ENCODE measurements at regions not wholly inside any gene's neighbourhood (a gene's known extent, or its start where the extent isn't known, plus 50 kb on each side); places are given as distances from the start of the nearest gene placed in this dataset.

DNA sequence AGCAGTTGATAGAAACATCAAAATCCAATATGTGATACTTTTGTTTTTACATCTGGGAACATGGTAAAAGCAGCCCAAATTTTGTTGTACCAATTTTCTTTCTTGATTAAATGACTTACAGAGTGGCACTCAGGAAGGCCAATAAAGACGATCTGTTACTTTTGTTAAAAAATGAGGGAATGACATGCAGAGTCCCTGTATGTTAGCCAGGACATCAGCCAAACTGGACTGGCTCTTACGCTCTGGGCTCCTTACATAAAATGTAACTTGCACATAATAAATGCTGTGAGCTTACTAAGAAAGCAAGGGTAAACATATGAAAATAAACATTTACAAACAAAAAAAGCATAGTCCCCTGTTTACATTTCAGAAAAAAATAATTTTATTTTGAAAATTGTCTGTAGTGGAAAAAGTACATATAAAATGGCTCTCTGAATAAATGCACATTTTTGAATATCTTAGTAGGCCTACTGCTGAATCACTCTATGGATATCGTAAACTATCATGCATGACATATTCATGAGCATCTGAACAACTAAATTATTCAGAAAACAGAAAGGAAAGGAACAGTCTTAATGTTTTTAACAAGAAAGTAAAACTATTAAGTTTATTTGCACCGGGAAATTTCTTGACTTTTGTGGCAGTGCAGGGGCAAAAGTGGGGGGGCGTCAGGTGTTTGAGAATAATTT is 534.5 kb downstream of the KCTD12 start:
- H3K36me3 ChIP-seq, result no peaks in the 10 kb centered on the region
- H3K27me3 ChIP-seq, result no peaks in the 10 kb centered on the region
- no peak for DNase-seq
- H3K9me3 ChIP-seq, result no peaks in the 10 kb centered on the region
- no peak overlapping the region for H3K4me3 ChIP-seq (ENCODE audit: low read depth, low read length)
- TF ChIP-seq CTCF (IDR thresholded peaks at IDR 0.05; ENCODE audit: low read depth, low read length), result no peak
- no peaks in the 10 kb centered on the region for H3K4me1 ChIP-seq

- no peaks in the 10 kb centered on the region for H3K36me3 ChIP-seq
- no peaks in the 10 kb centered on the region for H3K27me3 ChIP-seq
- no peak overlapping the region for H3K4me3 ChIP-seq (ENCODE audit: low read depth, low read length)
- no peak for DNase-seq
- TF ChIP-seq CTCF (IDR thresholded peaks at IDR 0.05; ENCODE audit: low read depth, low read length), result no peak
- no peaks in the 10 kb centered on the region for H3K9me3 ChIP-seq
- no peaks in the 10 kb centered on the region for H3K4me1 ChIP-seq
These were observed 535.8 kb downstream of the KCTD12 start for GRCh38 chr13:76350399-76350798.

DNA sequence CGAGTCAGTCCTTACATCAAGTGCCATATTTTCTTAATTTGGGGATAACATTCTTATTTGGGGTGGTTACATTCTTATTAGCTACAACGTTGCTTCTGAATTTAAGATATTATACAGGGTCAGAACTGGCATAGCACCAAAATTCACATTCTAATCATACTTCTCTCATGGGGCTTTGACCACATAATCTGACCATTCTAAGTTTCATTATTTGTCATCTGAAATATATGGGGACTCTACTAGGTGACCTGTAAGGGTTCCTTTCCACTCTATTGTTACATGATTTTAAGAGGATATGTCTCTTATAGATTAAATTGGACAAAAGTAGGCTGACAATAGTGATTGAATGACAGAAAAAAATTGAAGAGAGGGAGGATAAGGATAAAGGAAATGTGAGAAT is 536.5 kb downstream of the KCTD12 start:
- Histone ChIP-seq H3K4me1 (no peaks in the 10 kb centered on the region), H3K36me3 (no peaks in the 10 kb centered on the region), H3K9me3 (no peaks in the 10 kb centered on the region), H3K27me3 (no peaks in the 10 kb centered on the region), H3K4me3 (ENCODE audit: low read depth, low read length) (no peak overlapping the region)
- no peak for TF ChIP-seq CTCF (IDR thresholded peaks at IDR 0.05; ENCODE audit: low read depth, low read length)
- no peak for DNase-seq

GRCh38 chr13:76339649-76340048 is 546.6 kb downstream of the KCTD12 start:
- no peaks in the 10 kb centered on the region for H3K4me1 ChIP-seq
- no peak overlapping the region for H3K4me3 ChIP-seq (ENCODE audit: low read depth, low read length)
- H3K36me3 ChIP-seq, result no peaks in the 10 kb centered on the region
- DNase-seq, result no peak
- H3K27me3 ChIP-seq, result no peaks in the 10 kb centered on the region
- no peak for TF ChIP-seq CTCF (IDR thresholded peaks at IDR 0.05; ENCODE audit: low read depth, low read length)
- no peaks in the 10 kb centered on the region for H3K9me3 ChIP-seq

- DNase-seq, result no peak
- Histone ChIP-seq H3K9me3 (no peaks in the 10 kb centered on the region), H3K4me3 (ENCODE audit: low read depth, low read length) (no peak overlapping the region), H3K27me3 (no peaks in the 10 kb centered on the region), H3K4me1 (no peaks in the 10 kb centered on the region), H3K36me3 (no peaks in the 10 kb centered on the region)
- TF ChIP-seq CTCF (IDR thresholded peaks at IDR 0.05; ENCODE audit: low read depth, low read length), result no peak
These were observed 548.2 kb downstream of the KCTD12 start for GRCh38 chr13:76338003-76338402.

DNA sequence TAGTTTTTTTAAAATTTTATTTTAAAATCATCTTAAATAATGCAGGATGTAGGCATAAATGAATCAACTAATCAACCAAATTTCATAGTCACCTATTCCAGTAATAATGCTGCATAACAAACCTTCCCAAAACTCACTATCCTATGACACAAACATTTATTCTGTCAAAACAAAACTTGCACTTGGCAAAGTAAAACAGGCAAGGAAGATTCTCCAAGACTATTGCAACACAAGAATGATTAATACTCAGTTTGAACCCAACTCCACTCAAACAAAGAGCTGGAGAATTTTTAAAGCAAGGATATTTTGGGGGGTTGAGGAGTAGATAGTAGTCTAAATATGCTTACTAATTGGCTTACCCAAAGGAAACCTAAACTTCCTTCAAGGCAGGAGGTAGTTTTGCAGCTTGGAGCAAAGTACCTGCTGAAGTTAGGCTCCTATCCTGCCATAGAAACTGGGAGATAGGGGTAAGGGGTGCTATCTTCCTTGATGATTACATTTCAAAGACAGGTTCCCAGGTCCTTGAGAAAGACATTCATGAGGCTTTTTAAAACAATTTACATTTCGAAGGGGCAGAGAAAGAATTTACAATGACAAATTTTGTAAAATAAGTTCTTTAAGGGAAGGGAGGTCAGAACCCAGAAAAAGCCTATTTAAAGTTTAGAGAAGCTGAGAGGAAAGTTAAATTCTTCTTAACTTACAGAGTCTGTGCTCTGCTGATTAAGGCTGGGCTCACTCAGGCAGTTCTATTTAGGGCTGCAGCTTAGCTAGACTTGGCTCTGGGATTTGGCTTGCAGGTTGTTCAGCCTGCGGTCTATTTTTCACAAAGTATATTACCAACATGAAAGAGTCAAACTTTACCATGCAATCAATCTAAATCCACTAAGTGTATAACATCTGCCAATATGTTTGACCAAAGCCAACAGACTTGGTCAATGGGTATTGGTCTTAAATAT is 549.0 kb downstream of the KCTD12 start:
- DNase-seq, result no peak
- Histone ChIP-seq H3K36me3 (no peaks in the 10 kb centered on the region), H3K4me1 (no peaks in the 10 kb centered on the region), H3K9me3 (no peaks in the 10 kb centered on the region), H3K4me3 (ENCODE audit: low read depth, low read length) (no peak overlapping the region), H3K27me3 (no peaks in the 10 kb centered on the region)
- TF ChIP-seq CTCF (IDR thresholded peaks at IDR 0.05; ENCODE audit: low read depth, low read length), result no peak
